ENCODE measurements at regions not wholly inside any gene's neighbourhood (a gene's known extent, or its start where the extent isn't known, plus 50 kb on each side); places are given as distances from the start of the nearest gene placed in this dataset.

GRCh38 chr6:80988286-80988685, 764.2 kb downstream of the TENT5A start:
- TF ChIP-seq, protein P1, sequence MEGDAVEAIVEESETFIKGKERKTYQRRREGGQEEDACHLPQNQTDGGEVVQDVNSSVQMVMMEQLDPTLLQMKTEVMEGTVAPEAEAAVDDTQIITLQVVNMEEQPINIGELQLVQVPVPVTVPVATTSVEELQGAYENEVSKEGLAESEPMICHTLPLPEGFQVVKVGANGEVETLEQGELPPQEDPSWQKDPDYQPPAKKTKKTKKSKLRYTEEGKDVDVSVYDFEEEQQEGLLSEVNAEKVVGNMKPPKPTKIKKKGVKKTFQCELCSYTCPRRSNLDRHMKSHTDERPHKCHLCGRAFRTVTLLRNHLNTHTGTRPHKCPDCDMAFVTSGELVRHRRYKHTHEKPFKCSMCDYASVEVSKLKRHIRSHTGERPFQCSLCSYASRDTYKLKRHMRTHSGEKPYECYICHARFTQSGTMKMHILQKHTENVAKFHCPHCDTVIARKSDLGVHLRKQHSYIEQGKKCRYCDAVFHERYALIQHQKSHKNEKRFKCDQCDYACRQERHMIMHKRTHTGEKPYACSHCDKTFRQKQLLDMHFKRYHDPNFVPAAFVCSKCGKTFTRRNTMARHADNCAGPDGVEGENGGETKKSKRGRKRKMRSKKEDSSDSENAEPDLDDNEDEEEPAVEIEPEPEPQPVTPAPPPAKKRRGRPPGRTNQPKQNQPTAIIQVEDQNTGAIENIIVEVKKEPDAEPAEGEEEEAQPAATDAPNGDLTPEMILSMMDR (IDR thresholded peaks at IDR 0.05): no peak
- TF ChIP-seq POLR2A (IDR thresholded peaks at IDR 0.05): no peak
- no peak for TF ChIP-seq EP300 (IDR thresholded peaks at IDR 0.05; ENCODE audit: low read depth)

All from transverse colon (tissue), 3 donors.